ENCODE measurements at regions not wholly inside any gene's neighbourhood (a gene's known extent, or its start where the extent isn't known, plus 50 kb on each side); places are given as distances from the start of the nearest gene placed in this dataset.
A peak's percentile ranks its signal among the peaks of the same experiment; 100 is the strongest.

DNA sequence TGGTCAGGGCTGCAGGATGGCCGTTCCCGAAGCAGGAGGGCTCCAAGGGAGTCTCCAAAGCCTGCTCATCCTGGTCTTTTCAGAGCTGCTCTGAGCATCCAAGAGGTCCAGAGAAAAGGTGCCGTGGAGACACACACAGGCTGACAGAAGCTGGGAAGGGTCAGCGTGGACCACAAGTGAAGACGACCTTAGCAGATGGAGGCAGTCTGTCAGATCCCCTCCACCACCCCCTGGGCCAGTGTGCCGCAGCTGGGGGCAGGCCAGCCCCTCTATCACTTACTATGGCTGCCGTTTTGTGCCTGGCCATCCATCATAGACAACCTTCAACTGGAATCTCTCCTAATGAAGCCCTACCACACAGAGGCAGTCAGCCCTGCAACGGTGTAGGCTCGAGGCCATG, 335.1 kb upstream of the RGMA start:
- H3K9me3 Mint-ChIP-seq = no peaks in the 10 kb centered on the region
- no peak overlapping the region for H3K4me3 Mint-ChIP-seq
- no peaks in the 10 kb centered on the region for H3K27me3 Mint-ChIP-seq
- H3K36me3 Mint-ChIP-seq (ENCODE audit: low read depth) = no peaks in the 10 kb centered on the region
- no peak overlapping the region for H3K27ac Mint-ChIP-seq
- H3K4me1 Mint-ChIP-seq (ENCODE audit: low read depth) = no peaks in the 10 kb centered on the region

DNA sequence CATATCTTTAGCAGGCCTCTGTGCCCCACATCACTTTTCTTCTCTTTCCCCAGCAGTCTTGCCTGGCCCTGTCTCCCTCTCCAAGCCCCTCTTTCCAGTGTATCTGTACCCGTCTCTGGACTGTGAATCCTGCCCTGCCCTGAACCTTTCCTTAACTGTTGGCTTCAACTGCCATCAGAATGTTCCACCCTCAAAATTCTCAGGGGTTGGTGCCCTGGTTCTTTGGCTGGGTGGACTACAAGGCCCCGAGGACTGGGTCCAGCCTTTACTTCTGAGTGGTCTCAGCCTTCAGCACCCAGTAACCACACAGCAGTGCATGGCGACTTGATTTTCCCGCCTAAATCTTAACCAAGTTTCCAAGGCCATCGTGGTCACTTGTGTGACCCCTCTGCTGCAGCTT, 333.5 kb upstream of the RGMA start:
- Mint-ChIP-seq H3K27me3 (no peaks in the 10 kb centered on the region), H3K27ac (no peak overlapping the region), H3K4me1 (ENCODE audit: low read depth) (no peaks in the 10 kb centered on the region), H3K4me3 (no peak overlapping the region), H3K36me3 (ENCODE audit: low read depth) (no peaks in the 10 kb centered on the region), H3K9me3 (no peaks in the 10 kb centered on the region)

DNA sequence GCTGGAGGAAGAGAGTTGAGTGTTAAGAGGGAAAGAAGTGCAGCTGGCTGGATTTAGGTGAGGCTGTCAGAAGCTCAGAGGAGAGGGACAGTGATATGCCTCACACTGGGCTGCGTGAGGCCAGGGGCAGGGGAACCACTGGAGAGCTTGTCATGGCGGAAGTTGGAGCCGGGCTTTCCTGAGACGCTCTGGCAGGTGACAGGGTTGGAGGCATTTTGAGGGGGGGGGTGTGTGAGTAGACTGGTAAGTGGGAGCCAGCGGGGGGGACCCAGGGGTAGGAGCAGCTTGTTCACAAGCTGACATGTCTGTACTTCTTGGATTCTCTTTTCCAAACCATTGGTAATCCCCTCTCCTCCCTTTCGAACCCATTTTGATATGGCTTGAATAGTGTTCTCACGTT, 331.5 kb upstream of the RGMA start:
- Mint-ChIP-seq H3K9me3 (no peaks in the 10 kb centered on the region), H3K27me3 (no peaks in the 10 kb centered on the region), H3K4me1 (ENCODE audit: low read depth) (no peaks in the 10 kb centered on the region), H3K27ac (peak overlapping the region; percentile 9), H3K36me3 (ENCODE audit: low read depth) (no peaks in the 10 kb centered on the region), H3K4me3 (no peak overlapping the region)

DNA sequence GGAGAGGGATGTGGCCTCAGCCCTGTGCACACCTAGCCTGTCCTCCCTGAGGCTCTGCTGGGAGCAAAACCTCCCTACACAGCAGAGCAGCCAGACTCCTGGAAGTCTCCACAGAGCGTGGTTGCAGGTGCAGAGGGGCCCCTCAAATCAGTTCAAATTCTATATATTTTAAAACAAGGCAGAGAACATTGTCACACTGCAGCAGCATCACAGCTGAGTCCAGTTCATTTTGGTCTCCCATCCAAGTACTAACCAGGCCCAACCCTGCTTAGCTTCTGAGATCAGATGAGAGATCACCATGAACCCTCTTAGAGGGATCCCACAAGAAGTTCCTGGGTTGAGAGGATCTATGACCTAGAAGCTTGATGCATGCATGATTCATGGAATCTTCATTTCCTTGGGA, 331.0 kb upstream of the RGMA start:
- H3K27me3 Mint-ChIP-seq = no peaks in the 10 kb centered on the region
- no peaks in the 10 kb centered on the region for H3K36me3 Mint-ChIP-seq (ENCODE audit: low read depth)
- H3K4me3 Mint-ChIP-seq = no peak overlapping the region
- H3K9me3 Mint-ChIP-seq = no peaks in the 10 kb centered on the region
- H3K4me1 Mint-ChIP-seq (ENCODE audit: low read depth) = no peaks in the 10 kb centered on the region
- peak overlapping the region; percentile 9 for H3K27ac Mint-ChIP-seq

DNA sequence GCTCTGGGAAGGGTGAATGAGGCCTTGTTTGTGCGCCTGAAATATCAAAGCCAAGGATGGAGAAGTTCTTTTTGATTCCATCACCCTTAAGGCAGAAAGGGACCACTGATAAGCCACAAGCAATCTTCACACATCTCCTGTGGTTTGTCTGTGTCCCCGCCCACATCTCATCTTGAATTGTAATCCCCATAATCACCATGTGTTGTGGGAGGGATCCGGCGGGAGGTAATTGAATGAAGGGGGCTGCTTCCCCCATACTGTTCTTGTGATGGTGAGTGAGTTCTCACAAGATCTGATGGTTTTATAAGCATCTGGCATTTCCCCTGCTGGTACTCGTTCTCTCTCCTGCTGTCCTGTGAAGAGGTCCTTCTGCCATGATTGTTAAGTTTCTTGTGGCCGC, 329.6 kb upstream of the RGMA start:
- Mint-ChIP-seq H3K36me3 (ENCODE audit: low read depth) (no peaks in the 10 kb centered on the region), H3K9me3 (no peaks in the 10 kb centered on the region)

DNA sequence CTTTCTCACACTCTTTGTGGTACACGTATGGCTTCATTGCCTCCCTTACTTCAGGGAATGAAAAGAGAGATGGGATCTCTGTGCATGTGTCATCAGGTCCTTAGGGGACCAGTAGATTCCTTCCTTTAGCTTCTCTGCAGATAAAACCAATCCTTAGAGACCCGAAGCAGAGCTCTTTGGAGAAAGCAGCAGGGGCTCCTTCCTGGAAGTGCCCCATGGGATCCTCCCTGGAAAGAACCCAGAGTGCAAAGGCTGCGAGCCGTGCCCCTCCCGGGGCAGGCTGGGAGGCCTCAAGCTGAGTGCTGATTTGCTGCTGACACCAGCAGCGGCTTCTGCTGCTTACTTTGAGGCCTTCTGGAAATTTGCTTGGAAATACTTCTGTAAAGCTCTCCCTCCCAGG, 328.6 kb upstream of the RGMA start:
- no peak overlapping the region for H3K4me3 Mint-ChIP-seq
- H3K27ac Mint-ChIP-seq = no peak overlapping the region
- no peaks in the 10 kb centered on the region for H3K9me3 Mint-ChIP-seq
- peaks cover 4% of the 10 kb centered on the region for H3K27me3 Mint-ChIP-seq
- no peaks in the 10 kb centered on the region for H3K36me3 Mint-ChIP-seq (ENCODE audit: low read depth)
- no peaks in the 10 kb centered on the region for H3K4me1 Mint-ChIP-seq (ENCODE audit: low read depth)

More for the DNA sequence above, 329.6 kb upstream of the RGMA start:
- H3K4me3 Mint-ChIP-seq = no peak overlapping the region
- peaks cover 1% of the 10 kb centered on the region for H3K27me3 Mint-ChIP-seq
- H3K4me1 Mint-ChIP-seq (ENCODE audit: low read depth) = no peaks in the 10 kb centered on the region
- no peak overlapping the region for H3K27ac Mint-ChIP-seq

DNA sequence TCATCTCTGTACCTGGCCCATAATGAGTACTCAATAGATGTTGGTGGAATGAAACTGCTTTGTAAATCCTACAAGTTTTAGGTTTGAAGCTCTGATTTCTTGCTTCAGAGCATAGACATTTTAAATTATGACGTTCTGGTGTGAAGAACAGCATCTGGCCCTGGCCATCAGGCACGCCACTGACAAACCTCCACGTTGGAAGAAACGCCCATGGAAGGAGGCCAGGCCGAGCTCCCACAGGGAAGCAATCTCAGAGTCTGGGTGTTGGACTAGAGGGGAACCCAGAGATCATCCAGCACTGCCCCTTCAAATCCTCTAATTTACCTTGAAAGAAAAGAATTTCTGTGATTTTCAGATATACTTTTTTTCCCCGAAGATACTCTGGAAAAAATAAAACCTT, 328.1 kb upstream of the RGMA start:
- Mint-ChIP-seq H3K9me3 (no peaks in the 10 kb centered on the region), H3K4me3 (no peak overlapping the region), H3K27ac (no peak overlapping the region), H3K36me3 (ENCODE audit: low read depth) (no peaks in the 10 kb centered on the region), H3K4me1 (ENCODE audit: low read depth) (no peaks in the 10 kb centered on the region), H3K27me3 (peaks cover 4% of the 10 kb centered on the region)

DNA sequence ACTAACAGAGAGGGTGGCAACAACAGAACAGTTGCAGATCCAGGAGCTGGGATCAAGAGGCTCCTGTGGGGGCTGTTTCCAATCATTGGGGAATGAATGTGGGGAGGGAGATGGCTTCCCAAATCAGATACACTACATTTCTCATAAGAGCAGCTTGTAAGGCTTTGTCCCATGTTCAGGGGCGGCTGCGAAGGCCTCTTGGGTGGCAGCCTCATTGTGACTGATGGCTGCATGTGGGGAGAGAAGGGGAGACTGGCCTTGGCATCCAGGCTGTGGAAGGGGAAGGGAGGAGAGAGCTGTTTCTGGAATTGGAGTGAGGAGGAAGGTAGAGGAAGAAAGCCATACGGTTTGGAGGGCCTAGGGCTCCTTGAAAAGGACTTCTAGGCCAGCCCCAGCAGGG, 326.6 kb upstream of the RGMA start:
- H3K36me3 Mint-ChIP-seq (ENCODE audit: low read depth) = no peaks in the 10 kb centered on the region
- no peaks in the 10 kb centered on the region for H3K9me3 Mint-ChIP-seq
- no peak overlapping the region for H3K4me3 Mint-ChIP-seq
- H3K27ac Mint-ChIP-seq = no peak overlapping the region
- no peaks in the 10 kb centered on the region for H3K4me1 Mint-ChIP-seq (ENCODE audit: low read depth)
- peaks cover 4% of the 10 kb centered on the region for H3K27me3 Mint-ChIP-seq

DNA sequence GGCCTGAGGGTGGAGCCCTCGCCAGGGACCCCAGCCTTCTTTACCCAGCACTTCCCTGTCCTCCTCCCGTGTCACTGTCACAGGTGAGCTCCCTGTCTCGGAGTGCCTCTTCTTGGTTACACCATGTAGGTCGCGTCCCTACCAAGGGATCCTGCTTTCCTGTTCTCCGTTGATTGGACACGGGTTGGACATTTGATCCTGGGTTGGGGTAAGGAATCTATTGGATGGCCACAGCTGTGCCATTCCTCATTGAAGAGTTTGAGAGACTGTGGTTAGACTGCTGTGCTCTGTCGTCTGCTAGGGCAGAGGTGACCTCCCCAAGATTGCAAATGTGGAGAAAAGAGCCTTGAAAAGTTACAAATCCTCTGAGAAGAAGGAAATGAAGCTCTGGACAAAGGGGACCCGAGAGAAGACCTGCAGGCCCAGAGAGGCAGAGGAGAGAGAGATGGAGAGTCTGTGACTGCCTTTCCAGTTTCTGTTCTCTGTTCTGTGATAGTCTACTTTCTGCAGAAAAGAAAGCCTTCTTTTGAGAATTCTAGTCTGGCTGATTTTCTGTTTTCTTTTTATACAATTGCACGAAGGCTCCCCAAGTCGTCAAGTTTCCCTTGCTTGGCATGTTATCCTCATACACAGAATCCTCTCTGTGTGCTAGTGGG, 325.7 kb upstream of the RGMA start:
- Mint-ChIP-seq H3K27ac (no peak overlapping the region), H3K4me1 (ENCODE audit: low read depth) (no peaks in the 10 kb centered on the region), H3K4me3 (no peak overlapping the region), H3K36me3 (ENCODE audit: low read depth) (no peaks in the 10 kb centered on the region), H3K27me3 (peaks cover 4% of the 10 kb centered on the region), H3K9me3 (no peaks in the 10 kb centered on the region)

DNA sequence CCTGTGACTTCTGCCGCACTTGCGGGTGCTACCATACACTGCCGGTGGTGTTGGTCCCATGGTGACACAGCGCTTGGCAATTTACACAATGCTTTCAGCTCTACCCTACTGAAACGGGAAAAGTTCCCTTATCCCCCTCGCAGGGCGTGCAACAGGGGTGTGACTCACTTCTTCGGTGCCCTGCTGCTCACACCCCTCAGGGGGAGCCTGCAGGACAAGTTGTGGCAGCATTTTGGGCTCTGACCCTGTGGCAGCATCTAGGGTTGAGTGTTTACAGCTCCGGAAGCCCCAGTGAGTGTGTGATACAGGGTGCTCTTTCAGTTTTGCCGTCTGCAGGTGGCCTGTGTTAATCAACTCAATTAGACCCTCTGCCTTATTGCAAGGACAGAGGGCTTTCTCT, 324.7 kb upstream of the RGMA start:
- no peaks in the 10 kb centered on the region for H3K9me3 Mint-ChIP-seq
- no peaks in the 10 kb centered on the region for H3K4me1 Mint-ChIP-seq (ENCODE audit: low read depth)
- no peak overlapping the region for H3K27ac Mint-ChIP-seq
- no peaks in the 10 kb centered on the region for H3K36me3 Mint-ChIP-seq (ENCODE audit: low read depth)
- H3K27me3 Mint-ChIP-seq = peaks cover 4% of the 10 kb centered on the region
- no peak overlapping the region for H3K4me3 Mint-ChIP-seq

DNA sequence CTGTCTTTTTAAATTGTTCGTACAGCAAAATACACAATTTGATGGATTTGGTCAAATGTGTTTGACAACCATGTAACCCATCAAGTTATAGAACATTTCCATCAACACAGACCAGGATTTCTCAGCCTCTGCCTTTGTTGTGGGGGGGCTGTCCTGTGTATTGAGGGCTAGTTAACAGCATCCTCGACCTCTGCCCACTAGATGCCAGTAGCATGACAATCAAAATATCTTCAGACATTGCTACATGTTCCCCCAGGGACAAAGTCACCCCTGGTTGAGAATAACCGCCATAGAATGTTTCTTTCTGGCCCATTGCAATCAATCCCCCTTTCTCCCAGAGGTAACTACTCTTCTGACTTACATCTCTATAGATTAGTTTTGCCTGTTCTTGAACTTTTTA, 310.1 kb upstream of the RGMA start:
- no peak overlapping the region for H3K27ac Mint-ChIP-seq
- H3K4me3 Mint-ChIP-seq = no peak overlapping the region
- peaks cover 6% of the 10 kb centered on the region for H3K27me3 Mint-ChIP-seq
- H3K9me3 Mint-ChIP-seq = peaks cover 7% of the 10 kb centered on the region
- H3K36me3 Mint-ChIP-seq (ENCODE audit: low read depth) = no peaks in the 10 kb centered on the region
- H3K4me1 Mint-ChIP-seq (ENCODE audit: low read depth) = no peaks in the 10 kb centered on the region

DNA sequence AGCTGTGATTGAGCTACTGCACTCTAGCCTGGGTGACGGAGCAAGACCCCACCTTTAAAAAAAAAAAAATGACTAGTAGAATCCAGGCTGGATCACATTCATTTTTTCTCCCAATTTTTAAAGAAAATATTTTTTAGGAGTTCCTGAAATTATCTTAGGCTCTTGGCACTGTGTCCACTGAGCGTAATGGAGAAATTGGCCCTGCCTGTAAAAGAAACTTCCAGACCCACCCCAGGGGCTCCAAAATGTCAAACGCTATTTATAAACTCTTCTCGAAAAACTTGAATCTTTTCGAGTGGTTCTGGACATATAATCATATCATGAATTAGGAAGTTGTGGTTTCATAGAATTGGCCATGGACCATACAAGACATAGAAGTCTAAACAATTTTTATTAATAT, 300.2 kb upstream of the RGMA start:
- H3K27ac Mint-ChIP-seq = no peak overlapping the region
- H3K36me3 Mint-ChIP-seq (ENCODE audit: low read depth) = no peaks in the 10 kb centered on the region
- peaks cover 4% of the 10 kb centered on the region for H3K27me3 Mint-ChIP-seq
- H3K4me1 Mint-ChIP-seq (ENCODE audit: low read depth) = no peaks in the 10 kb centered on the region
- no peaks in the 10 kb centered on the region for H3K9me3 Mint-ChIP-seq
- H3K4me3 Mint-ChIP-seq = no peak overlapping the region

DNA sequence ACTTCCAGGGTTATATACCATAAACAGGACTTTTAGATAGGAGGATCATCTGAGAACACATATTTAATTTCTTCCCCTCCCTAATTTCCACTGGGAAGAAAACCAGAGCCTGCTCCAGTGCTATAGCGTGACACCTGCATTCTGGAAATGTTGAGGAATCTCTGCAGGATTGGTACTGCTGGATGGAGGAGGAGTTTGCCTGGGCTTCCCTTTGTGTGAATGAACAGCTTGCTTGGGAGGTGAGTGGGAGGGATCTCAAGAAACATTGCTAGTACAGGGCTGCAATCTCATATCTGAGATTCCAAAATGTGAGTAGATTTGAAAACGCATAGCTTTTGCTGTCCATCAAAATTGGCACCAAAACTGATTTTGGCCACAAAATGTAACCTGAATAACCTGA, 295.9 kb upstream of the RGMA start:
- Mint-ChIP-seq H3K27ac (no peak overlapping the region), H3K36me3 (ENCODE audit: low read depth) (no peaks in the 10 kb centered on the region), H3K4me1 (ENCODE audit: low read depth) (no peaks in the 10 kb centered on the region), H3K27me3 (peaks cover 7% of the 10 kb centered on the region), H3K4me3 (no peak overlapping the region), H3K9me3 (no peaks in the 10 kb centered on the region)

DNA sequence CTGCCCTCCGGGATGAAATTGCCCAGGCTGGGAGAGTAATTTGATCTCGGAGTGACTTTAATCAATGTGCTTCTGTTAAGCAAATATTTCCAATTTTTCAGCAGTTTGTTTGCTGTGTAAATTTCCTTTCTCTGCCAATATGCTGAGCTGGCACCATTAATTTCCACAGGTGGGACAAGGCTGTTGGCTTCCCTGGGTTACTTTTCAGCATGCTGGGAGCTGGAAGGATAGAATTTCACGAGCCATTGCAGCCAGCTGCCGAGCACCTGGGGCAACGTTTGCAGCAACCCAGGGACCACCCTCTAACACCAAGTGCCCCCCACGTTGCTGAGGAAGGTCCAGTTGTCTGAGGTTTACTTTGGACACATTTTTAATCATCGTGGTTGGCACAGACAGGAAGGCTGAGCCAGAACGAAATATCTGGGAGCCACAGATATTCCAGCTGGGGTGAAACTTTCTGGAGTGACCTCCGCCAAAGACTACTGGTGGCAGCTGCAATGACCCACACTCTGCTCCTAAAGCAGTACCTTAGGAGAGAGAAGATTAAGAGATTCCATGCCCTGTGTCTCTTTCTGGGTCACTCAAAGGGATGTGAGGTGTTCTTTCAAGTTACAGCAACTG, 293.3 kb upstream of the RGMA start:
- no peak overlapping the region for H3K4me3 Mint-ChIP-seq
- no peaks in the 10 kb centered on the region for H3K4me1 Mint-ChIP-seq (ENCODE audit: low read depth)
- peaks cover 7% of the 10 kb centered on the region for H3K27me3 Mint-ChIP-seq
- no peaks in the 10 kb centered on the region for H3K9me3 Mint-ChIP-seq
- no peak overlapping the region for H3K27ac Mint-ChIP-seq
- H3K36me3 Mint-ChIP-seq (ENCODE audit: low read depth) = no peaks in the 10 kb centered on the region

DNA sequence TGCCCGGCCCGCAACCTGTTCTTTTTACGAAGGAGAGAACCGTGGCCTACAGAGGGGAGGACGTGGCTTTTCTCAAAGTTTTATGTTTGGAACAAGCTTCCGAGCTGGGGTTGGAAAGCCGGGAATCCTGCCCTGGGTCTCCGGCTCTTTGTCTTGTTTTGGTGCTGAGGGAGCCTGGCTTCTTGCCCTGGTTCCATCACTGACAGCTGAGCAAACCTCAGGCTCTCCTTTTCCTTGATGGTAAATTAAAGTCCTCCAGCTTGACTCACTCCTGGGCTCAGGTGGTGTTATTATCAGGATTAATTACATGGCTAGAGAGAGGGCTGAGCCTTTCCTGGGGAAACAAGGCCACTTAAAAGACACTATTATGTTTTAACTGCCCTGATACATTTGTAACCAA, 289.5 kb upstream of the RGMA start:
- peaks cover 8% of the 10 kb centered on the region for H3K27me3 Mint-ChIP-seq
- no peaks in the 10 kb centered on the region for H3K36me3 Mint-ChIP-seq (ENCODE audit: low read depth)
- no peaks in the 10 kb centered on the region for H3K4me1 Mint-ChIP-seq (ENCODE audit: low read depth)
- H3K9me3 Mint-ChIP-seq = no peaks in the 10 kb centered on the region
- no peak overlapping the region for H3K27ac Mint-ChIP-seq
- H3K4me3 Mint-ChIP-seq = no peak overlapping the region

DNA sequence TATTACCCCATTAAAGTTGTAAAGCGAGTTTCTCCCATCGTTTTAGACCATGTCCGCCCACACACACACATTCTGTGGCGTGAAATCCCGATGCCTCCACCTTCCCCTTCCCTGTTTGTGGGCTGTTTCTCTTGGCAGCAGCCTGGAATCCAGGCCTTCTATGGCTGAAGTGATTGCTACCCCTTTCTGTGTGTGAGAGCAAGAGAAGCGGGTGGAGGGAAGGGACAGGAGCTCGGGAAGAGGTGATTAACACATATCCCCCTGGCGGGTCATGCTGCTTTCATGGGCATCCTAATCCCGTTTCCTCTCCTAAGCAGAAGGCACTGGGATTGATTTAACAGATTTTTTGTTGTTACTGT, 283.8 kb upstream of the RGMA start:
- Mint-ChIP-seq H3K9me3 (no peaks in the 10 kb centered on the region), H3K27ac (no peak overlapping the region), H3K4me1 (ENCODE audit: low read depth) (no peaks in the 10 kb centered on the region), H3K4me3 (no peak overlapping the region), H3K27me3 (peaks cover 8% of the 10 kb centered on the region), H3K36me3 (ENCODE audit: low read depth) (no peaks in the 10 kb centered on the region)

Measured in stimulated activated naive CD8-positive, alpha-beta T cell treated with anti-CD3 and anti-CD28 coated beads, Interleukin-15, Interleukin-2, amounts not matched to agents 100 ng/mL and 50 ng/mL, for 24 hours (primary cell).